ENCODE measurements at regions not wholly inside any gene's neighbourhood (a gene's known extent, or its start where the extent isn't known, plus 50 kb on each side); places are given as distances from the start of the nearest gene placed in this dataset.

GRCh38 chr5:6221141-6221626, 157.2 kb downstream of the MED10 start:
- 60 to 100% (median 90%) methylated on average over 1 to 5 of the region's 6 CpGs; no CpG with 5 or more reads in 5 of the 10 experiments for WGBS, 10 experiments
- no peak overlapping the region for H3K4me3 ChIP-seq
- in situ Hi-C loops (cut with MboI; ENCODE audit: low pct_unique_long_range_greater_than_20kb in 2 of 9, low sequenced_read_pairs in 9 of 9, unreplicated experiment in 9 of 9), result no loop called here
- no peak for ATAC-seq (replicated peaks in 6 of 8)
- no peak overlapping the region for H3K27ac ChIP-seq
- H3K4me1 ChIP-seq (replicated peaks in 1 of 2), result peaks cover 4 to 11% of the 10 kb centered on the region in 2 donors

- Histone ChIP-seq H3K4me3 (no peak overlapping the region), H3K4me1 (replicated peaks in 1 of 2) (peaks cover 4 to 15% of the 10 kb centered on the region in 2 donors), H3K27ac (no peak overlapping the region)
- 11 to 85% (median 37%) methylated on average over 1 to 4 of the region's 15 CpGs; no CpG with 5 or more reads in 5 of the 10 experiments for WGBS, 10 experiments
- in situ Hi-C loops (cut with MboI; ENCODE audit: low pct_unique_long_range_greater_than_20kb in 2 of 9, low sequenced_read_pairs in 9 of 9, unreplicated experiment in 9 of 9), result no loop called here
- no peak for ATAC-seq (replicated peaks in 6 of 8)
Measured at GRCh38 chr5:6220346-6221088, 157.8 kb downstream of the MED10 start.

GRCh38 chr5:6218517-6218916, 159.8 kb downstream of the MED10 start:
- in situ Hi-C loops (cut with MboI; ENCODE audit: low pct_unique_long_range_greater_than_20kb in 2 of 9, low sequenced_read_pairs in 9 of 9, unreplicated experiment in 9 of 9), result no loop called here
- peaks cover 4 to 15% of the 10 kb centered on the region in 2 donors for H3K4me1 ChIP-seq (replicated peaks in 1 of 2)
- no peak for ATAC-seq (replicated peaks in 6 of 8)
- no peak overlapping the region for H3K4me3 ChIP-seq
- H3K27ac ChIP-seq, result no peak overlapping the region
- 0 to 86% (median 42%) methylated on average over 1 to 5 of the region's 6 CpGs; no CpG with 5 or more reads in 4 of the 10 experiments for WGBS, 10 experiments

- Histone ChIP-seq H3K4me3 (no peak overlapping the region), H3K27ac (no peak overlapping the region), H3K4me1 (replicated peaks in 1 of 2) (peaks cover 4 to 15% of the 10 kb centered on the region in 2 donors)
- ATAC-seq (replicated peaks in 6 of 8), result no peak
- in situ Hi-C loops (cut with MboI; ENCODE audit: low pct_unique_long_range_greater_than_20kb in 2 of 9, low sequenced_read_pairs in 9 of 9, unreplicated experiment in 9 of 9), result no loop called here
- WGBS, 10 experiments, result 0 to 100% (median 90%) methylated on average over 2 to 5 of the region's 7 CpGs; no CpG with 5 or more reads in 5 of the 10 experiments
Measured at GRCh38 chr5:6218116-6218515, 160.2 kb downstream of the MED10 start.

- no peak overlapping the region for H3K4me3 ChIP-seq
- peak in 5 of 8 experiments; percentile 80 to 88 (median 87) for ATAC-seq (replicated peaks in 6 of 8)
- H3K4me1 ChIP-seq (replicated peaks in 1 of 2), result peaks cover 4 to 15% of the 10 kb centered on the region in 2 donors
- WGBS, 10 experiments, result 0 to 100% (median 63%) methylated on average over 1 to 7 of the region's 9 CpGs; no CpG with 5 or more reads in 1 of the 10 experiments
- in situ Hi-C loops (cut with MboI; ENCODE audit: low pct_unique_long_range_greater_than_20kb in 2 of 9, low sequenced_read_pairs in 9 of 9, unreplicated experiment in 9 of 9), result no loop called here
- peak overlapping the region; percentile 23 to 50 for H3K27ac ChIP-seq
Measured at GRCh38 chr5:6216471-6217075, 161.8 kb downstream of the MED10 start.

GRCh38 chr5:6215891-6216290, 162.5 kb downstream of the MED10 start:
- Histone ChIP-seq H3K27ac (no peak overlapping the region), H3K4me1 (replicated peaks in 1 of 2) (peaks cover 4 to 15% of the 10 kb centered on the region in 2 donors), H3K4me3 (no peak overlapping the region)
- ATAC-seq (replicated peaks in 6 of 8), result no peak
- WGBS, 10 experiments, result 0 to 86% (median 83%) methylated on average over 1 to 3 of the region's 8 CpGs; no CpG with 5 or more reads in 7 of the 10 experiments
- in situ Hi-C loops (cut with MboI; ENCODE audit: low pct_unique_long_range_greater_than_20kb in 2 of 9, low sequenced_read_pairs in 9 of 9, unreplicated experiment in 9 of 9), result no loop called here

- peak in 1 of 8 experiments; percentile 53 for ATAC-seq (replicated peaks in 6 of 8)
- Histone ChIP-seq H3K4me3 (no peak overlapping the region), H3K27ac (no peak overlapping the region), H3K4me1 (replicated peaks in 1 of 2) (peaks cover 4 to 14% of the 10 kb centered on the region in 2 donors)
- in situ Hi-C loops (cut with MboI; ENCODE audit: low pct_unique_long_range_greater_than_20kb in 2 of 9, low sequenced_read_pairs in 9 of 9, unreplicated experiment in 9 of 9), result no loop called here
- 0 to 100% (median 38%) methylated on average over 1 of the region's 1 CpG; no CpG with 5 or more reads in 6 of the 10 experiments for WGBS, 10 experiments
Measured at GRCh38 chr5:6212244-6212643, 166.1 kb downstream of the MED10 start.

- in situ Hi-C loops (cut with MboI; ENCODE audit: low pct_unique_long_range_greater_than_20kb in 2 of 9, low sequenced_read_pairs in 9 of 9, unreplicated experiment in 9 of 9), result no loop called here
Measured at GRCh38 chr5:6206501-6206900, 171.8 kb downstream of the MED10 start.

GRCh38 chr5:6202968-6203365, 175.4 kb downstream of the MED10 start:
- in situ Hi-C loops (cut with MboI; ENCODE audit: low pct_unique_long_range_greater_than_20kb in 2 of 9, low sequenced_read_pairs in 9 of 9, unreplicated experiment in 9 of 9), result no loop called here
- H3K4me1 ChIP-seq (replicated peaks in 1 of 2), result peaks cover 0 to 22% of the 10 kb centered on the region in 2 donors
- WGBS, 10 experiments, result 0 to 80% (median 60%) methylated on average over 1 to 2 of the region's 4 CpGs; no CpG with 5 or more reads in 4 of the 10 experiments
- H3K4me3 ChIP-seq, result no peak overlapping the region
- ATAC-seq (replicated peaks in 6 of 8), result no peak
- no peak overlapping the region for H3K27ac ChIP-seq

More at GRCh38 chr5:6206501-6206900, 171.8 kb downstream of the MED10 start:
- no peak for ATAC-seq (replicated peaks in 6 of 8)
- WGBS, 10 experiments, result 0 to 80% (median 31%) methylated on average over 1 of the region's 1 CpG; no CpG with 5 or more reads in 2 of the 10 experiments
- no peak overlapping the region for H3K4me3 ChIP-seq
- peaks cover 0 to 14% of the 10 kb centered on the region in 2 donors for H3K4me1 ChIP-seq (replicated peaks in 1 of 2)
- H3K27ac ChIP-seq, result no peak overlapping the region

- H3K4me3 ChIP-seq, result no peak overlapping the region
- 0 to 80% (median 52%) methylated on average over 1 to 3 of the region's 6 CpGs; no CpG with 5 or more reads in 5 of the 10 experiments for WGBS, 10 experiments
- peaks cover 0 to 22% of the 10 kb centered on the region in 2 donors for H3K4me1 ChIP-seq (replicated peaks in 1 of 2)
- ATAC-seq (replicated peaks in 6 of 8), result peak in 6 of 8 experiments; percentile 30 to 99 (median 89)
- H3K27ac ChIP-seq, result no peak overlapping the region
- in situ Hi-C loops (cut with MboI; ENCODE audit: low pct_unique_long_range_greater_than_20kb in 2 of 9, low sequenced_read_pairs in 9 of 9, unreplicated experiment in 9 of 9), result no loop called here
Measured at GRCh38 chr5:6202149-6202967, 176.0 kb downstream of the MED10 start.

- ATAC-seq (replicated peaks in 6 of 8), result peak in 1 of 8 experiments; percentile 65
- peaks cover 0 to 22% of the 10 kb centered on the region in 2 donors for H3K4me1 ChIP-seq (replicated peaks in 1 of 2)
- H3K4me3 ChIP-seq, result no peak overlapping the region
- WGBS, 10 experiments, result 61 to 100% (median 95%) methylated on average over 1 to 5 of the region's 6 CpGs; no CpG with 5 or more reads in 5 of the 10 experiments
- in situ Hi-C loops (cut with MboI; ENCODE audit: low pct_unique_long_range_greater_than_20kb in 2 of 9, low sequenced_read_pairs in 9 of 9, unreplicated experiment in 9 of 9), result no loop called here
- no peak overlapping the region for H3K27ac ChIP-seq
Measured at GRCh38 chr5:6201631-6202030, 176.7 kb downstream of the MED10 start.

GRCh38 chr5:6198531-6198930, 179.8 kb downstream of the MED10 start:
- no peak overlapping the region for H3K27ac ChIP-seq
- peaks cover 0 to 22% of the 10 kb centered on the region in 2 donors for H3K4me1 ChIP-seq (replicated peaks in 1 of 2)
- H3K4me3 ChIP-seq, result no peak overlapping the region
- ATAC-seq (replicated peaks in 6 of 8), result no peak
- in situ Hi-C loops (cut with MboI; ENCODE audit: low pct_unique_long_range_greater_than_20kb in 2 of 9, low sequenced_read_pairs in 9 of 9, unreplicated experiment in 9 of 9), result no loop called here
- WGBS, 10 experiments, result 6 to 100% (median 83%) methylated on average over 1 to 5 of the region's 5 CpGs; no CpG with 5 or more reads in 1 of the 10 experiments

Data from motor neuron (in vitro differentiated cells).